NCI-H2196 (cell line): ENCODE measurements at regions not wholly inside any gene's neighbourhood (a gene's known extent, or its start where the extent isn't known, plus 50 kb on each side); places are given as distances from the start of the nearest gene placed in this dataset.
"Not testable (repeated sequence)": the region's sequence is repeated elsewhere in the genome, so short reads cannot be mapped to it uniquely, and the experiment has no call there.

ENCODE experiments used
- DNase-seq: peaks from one replicate; lab custom pipeline; 2025; ENCODE audit not compliant: unreplicated experiment; lab: John Stamatoyannopoulos, UW

DNA sequence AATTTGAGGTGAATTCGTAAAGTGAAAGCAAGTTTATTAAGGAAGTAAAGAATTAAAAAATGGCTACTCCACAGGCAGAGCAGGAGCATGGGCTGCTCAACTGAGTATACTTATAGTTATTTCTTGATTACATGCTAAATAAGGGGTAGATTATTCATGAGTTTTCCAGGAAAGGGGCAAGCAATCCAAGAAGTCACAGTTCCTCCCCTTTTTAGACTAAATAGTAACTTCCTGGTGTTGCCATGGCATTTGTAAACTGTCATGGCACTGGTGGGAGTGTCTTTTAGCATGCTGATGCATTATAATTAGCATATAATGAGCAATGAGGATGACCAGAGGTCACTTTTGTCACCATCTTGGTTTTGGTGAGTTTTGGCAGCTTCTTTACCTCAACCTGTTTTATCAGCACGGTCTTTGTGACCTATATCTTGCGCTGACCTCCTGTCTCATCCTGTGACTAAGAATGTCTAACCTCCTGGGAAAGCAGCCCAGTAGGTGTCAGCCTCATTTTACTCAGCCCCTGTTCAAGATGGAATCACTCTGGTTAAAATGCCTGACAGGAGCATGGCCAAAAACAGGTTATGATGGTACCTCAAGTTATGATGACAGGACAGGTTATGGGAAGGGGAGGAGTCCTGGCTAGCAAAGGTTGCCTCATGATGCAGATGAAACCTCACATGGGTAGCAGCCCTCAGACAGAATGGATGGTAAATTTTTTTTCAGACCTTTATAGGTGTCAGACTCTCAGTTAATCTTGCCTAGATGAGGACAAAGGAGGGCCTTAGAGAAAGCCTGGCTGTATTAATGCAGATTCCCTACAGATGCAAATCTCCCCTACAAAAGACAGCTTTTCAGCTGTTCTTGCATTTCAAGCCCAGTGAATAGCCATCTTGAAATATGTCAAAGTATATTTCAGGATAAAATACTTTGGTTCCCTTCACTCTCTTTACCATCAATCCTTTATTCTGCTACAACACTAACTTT lies 49.7 kb downstream of the SIPA1L2 start:
- no peak for DNase-seq

GRCh38 chr1:232579466-232579865 lies 50.5 kb downstream of the SIPA1L2 start:
- DNase-seq: no peak

- peak; percentile 44 for DNase-seq
Observed at GRCh38 chr1:232578651-232579195, 51.2 kb downstream of the SIPA1L2 start.

DNA sequence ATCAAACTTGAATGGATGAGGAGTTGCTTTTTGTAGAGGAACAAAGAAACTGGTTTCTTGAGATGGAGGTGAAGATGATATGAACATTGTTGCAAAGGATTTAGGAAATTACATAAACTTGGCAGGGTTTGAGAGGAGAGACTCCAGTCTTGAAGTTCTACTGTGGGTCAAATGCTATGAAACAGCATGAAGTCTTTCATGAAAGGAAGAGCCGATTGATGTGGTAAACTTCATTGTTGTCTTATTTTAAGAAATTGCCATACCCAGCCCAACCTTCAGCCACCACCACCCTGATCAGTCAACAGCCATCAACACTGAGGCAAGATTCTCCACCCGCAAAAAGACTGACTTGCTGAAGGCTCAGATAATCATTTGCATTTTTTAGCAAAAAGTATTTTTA lies 52.2 kb downstream of the SIPA1L2 start:
- DNase-seq: no peak

DNA sequence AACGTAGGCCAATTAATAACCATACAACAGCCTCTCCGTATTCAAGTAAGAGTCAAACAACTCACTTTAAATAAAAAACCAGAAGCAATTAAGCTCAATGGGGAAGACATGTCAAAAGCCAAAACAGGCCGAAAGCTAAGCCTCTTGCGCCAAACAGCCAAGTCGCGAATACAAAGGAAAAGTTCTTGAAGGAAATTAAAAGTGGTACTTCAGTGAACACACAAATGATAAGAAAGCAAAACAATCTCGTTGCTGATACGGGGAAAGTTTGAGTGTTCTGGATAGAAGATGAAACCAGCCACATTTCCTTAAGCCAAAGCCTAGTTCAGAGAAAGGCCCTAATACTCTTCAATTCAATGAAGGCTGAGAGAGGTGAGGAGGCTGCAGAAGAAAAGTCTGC lies 53.4 kb downstream of the SIPA1L2 start:
- no peak for DNase-seq

DNA sequence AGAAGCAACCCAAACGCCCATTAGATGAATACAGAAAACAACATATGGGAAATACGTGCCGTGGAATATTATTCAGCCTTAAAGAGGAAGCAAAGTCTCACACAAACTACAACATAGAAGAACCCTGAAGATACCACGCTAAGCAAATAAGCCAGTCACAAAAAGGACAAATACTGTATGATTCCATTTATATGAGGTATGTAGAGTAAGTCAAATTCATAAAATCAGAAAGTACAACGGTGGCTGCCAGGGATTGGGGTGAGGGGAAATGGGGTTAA lies 54.2 kb downstream of the SIPA1L2 start:
- DNase-seq: no peak

GRCh38 chr1:232574889-232575762 lies 54.8 kb downstream of the SIPA1L2 start:
- DNase-seq: peak; percentile 11

DNA sequence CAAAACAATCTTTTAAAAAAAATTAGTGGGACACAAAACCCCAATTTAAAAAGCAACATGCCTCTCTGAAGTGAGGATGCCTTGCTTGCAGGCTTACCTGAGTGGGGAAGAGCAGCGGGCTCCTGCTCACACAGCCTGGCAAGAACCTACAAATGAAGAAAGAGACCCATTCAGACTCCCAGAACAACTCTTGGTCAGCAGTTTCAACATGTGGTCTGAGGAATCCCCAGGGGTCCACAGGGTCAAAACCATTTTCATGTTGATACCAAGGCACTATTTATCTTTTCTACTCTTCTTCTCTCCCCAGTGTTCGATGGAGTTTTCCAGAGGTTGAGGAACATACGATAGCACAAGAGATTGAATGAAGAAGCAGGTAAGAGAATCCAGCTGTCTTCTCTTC lies 55.9 kb downstream of the SIPA1L2 start:
- no peak for DNase-seq

DNA sequence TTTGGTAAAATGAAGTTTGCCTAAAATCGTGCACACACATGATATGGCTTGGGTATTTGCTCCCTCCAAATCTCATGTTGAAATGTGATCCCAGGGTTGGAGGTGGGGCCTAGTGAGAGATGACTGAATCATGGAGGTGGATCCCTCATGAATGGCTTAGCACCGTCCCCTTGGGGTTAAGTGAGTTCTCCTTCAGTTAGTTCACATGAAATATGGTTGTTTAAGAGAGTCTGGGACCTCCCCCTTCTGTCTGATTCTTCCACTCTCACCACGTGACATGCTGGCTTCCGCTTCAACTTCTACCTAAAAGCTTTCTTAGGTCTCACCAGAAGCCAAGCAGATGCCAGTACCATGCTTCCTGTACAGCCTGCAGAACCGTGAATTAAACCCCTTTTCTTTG lies 58.4 kb downstream of the SIPA1L2 start:
- no peak for DNase-seq

GRCh38 chr1:232570007-232570406 lies 59.9 kb downstream of the SIPA1L2 start:
- DNase-seq: no peak

DNA sequence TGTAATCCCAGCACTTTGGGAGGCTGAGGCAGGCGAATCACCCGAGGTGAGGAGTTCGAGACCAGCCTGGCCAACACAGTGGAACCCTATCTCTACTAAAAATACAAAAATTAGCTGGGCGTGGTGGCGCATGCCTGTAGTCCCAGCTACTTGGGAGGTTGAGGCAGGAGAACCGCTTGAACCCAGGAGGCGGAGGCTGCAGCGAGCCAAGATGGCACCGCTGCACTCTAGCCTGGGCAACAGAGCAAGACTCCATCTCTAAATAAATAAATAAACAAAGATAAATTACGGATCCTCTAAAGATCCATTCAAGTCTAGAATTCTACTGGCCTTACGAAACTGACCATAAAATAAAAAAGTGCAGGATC lies 60.4 kb downstream of the SIPA1L2 start:
- not testable (repeated sequence) for DNase-seq

GRCh38 chr1:232568906-232569553 lies 60.9 kb downstream of the SIPA1L2 start:
- DNase-seq: no peak

DNA sequence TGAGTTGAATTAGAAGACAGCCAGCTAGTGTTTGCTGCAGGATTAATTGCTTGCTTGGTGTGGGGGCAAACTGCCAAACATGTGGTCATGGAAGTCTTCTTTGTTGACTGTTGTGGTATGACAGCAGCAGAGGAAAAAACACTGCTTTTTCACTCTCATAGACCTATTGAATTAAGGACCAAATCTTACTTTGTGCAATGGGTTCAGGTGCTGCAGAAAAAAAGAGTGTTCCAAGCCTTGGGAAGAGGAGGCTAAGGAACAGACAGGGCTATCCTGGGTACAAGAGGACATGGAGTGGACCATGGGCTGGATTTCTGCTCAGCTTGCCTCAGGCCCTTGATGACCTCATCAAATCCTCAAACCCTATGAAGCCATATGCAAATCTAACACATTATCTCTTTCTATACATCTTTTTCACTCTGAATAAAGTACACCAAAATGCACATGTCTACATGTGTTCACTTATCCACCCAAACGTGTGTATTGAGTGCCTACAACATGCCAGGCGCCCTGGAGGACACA lies 61.5 kb downstream of the SIPA1L2 start:
- peak; percentile 24 for DNase-seq

DNA sequence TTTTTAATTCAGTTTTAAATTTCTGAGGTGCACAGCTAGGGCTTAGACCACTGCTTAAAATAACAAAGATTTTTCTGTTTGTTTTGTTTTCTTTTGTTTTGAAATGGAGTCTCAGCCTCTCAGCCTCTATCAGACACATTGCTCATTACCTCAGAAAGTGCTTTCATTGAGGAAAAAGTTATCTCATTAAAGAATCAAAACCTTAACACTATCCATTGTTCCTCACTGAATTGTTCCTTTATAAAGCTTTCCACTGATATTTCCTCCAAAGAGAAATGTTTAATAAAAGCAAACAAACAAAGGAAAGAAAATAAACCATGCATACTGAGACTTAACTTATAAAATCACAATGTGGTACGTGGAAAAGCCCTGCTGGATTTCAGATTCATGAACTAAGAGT lies 63.8 kb downstream of the SIPA1L2 start:
- DNase-seq: no peak

GRCh38 chr1:232562855-232563510 lies 67.0 kb downstream of the SIPA1L2 start:
- no peak for DNase-seq

DNA sequence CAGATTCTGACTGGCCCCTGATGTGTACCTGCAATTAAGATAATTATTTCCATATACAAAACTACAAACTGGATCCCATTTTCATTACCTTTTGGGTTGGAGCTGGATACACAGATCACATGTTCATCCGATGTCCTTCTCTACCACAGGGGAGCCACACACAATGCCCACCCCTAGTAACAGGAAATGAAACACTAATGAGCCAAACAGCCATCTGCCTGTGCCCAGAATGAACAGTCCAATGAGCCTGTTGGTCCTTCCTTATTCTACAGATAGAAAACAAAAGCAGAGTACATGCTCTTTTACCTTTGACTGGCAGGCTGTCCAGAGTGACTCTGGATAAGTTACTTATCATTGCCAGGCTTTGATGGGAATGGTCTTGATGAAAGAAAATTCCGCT lies 68.6 kb downstream of the SIPA1L2 start:
- DNase-seq: no peak

DNA sequence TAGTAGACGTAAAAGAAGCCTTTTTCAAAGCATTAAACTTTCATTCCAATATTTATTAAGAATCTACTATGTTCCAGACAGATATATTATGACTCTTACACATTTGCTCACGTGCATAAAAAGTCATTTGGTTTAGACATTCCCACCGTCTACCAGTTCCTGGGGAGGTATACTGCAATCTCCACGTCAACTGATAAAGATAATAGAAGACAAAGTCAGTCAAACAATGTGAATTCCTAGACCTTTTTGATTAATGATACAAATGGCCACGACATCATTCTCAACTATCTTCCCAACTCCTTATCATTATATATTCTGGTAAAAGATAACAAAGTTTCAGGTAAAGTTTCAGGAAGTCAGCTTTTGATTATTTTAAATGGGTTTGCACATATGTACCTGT lies 69.0 kb downstream of the SIPA1L2 start:
- DNase-seq: no peak

DNA sequence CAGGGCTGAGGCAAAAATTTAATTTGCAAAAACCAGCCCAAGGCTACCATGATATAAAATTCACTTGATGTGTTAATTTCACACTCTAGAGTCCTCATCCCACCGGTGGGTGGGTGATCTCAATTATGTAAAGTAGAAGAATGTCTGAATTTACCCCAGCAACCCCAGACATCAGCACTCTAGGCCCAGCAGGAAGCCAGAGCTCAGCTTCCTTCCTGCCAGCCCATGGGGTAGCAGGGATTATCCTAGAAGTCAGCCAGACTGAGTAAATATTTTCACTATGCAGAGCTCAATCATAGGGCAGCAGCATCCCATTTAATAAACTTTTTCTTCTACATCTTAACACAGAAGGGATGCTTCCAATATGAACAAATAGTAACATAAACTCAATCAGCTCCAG lies 71.0 kb downstream of the SIPA1L2 start:
- no peak for DNase-seq

- no peak for DNase-seq
Observed at GRCh38 chr1:232557502-232558191, 72.3 kb downstream of the SIPA1L2 start.

DNA sequence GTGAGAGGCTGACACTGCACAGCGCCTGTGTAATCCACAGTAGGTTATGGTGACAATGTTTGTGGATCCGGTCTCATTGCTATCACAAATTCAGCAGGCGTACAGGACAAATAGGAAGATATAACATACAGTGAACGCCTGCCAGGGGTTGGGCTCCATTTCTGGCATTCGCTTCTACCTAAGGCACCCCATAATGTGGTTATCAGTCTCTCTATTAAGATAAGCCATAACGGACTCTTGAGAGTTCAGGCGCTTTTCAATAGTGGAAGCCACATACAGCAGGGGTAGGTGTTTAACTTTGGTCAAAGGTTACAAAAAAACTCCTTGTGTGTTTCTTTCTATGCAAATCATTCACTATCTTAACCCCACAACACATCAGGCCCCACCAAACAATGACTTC lies 72.8 kb downstream of the SIPA1L2 start:
- no peak for DNase-seq
